NCI-H774 (cell line): ENCODE measurements at regions not wholly inside any gene's neighbourhood (a gene's known extent, or its start where the extent isn't known, plus 50 kb on each side); places are given as distances from the start of the nearest gene placed in this dataset.

Experiments used
- DNase-seq: peaks from one replicate; lab custom pipeline; 2025; lab: John Stamatoyannopoulos, UW

DNA sequence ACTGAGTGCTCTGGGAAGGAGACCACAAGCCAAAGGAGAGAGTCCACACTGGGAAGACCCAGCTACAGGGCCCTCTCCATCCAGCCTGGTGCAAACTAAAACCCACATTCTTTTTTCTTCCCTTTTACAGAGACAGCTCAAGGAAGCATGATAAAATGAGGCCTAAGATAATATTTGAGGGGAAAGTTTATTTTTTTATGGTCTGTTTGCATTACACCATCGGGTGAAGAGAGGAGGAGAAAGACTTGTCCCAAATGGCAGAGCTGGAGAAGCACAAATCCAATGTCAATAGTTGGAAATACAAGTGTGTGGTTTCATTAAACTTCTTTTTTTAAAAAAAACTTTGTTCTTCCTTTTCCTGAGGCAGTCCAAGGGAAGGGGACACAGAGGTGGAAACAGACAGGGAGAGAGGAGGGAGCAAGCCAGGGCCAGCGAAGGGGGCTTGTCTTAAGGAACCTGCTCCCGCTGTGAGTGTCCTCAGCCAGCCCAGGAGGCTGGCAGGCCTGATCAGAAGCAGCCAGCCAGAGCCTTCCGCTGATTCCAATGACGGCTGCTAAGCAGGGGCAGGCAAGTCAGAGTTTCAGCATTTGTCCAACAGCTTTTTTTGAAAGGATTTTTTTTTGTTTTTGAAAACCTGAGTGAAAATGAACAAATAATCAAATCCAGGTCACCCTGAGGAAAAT, 203.8 kb upstream of the SIX2 start:
- DNase-seq = no peak

DNA sequence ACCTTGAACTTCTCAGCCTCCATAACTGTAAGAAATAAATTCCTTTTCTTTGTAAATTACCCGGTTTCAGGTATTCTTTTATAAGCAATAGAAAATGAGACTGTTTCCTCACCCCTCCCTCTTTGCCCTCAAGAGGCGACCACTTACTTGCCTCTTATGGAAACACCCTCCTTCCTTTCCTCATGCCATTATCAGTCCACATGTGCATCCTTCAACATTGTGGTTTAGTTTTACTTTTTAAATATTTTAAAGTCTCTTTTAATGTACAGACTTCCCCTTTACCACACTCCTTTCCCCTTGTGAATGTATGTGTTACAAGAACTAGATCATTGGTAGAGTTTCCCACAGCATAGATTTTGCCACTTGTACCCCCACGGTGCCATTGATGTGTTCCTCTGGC, 202.4 kb upstream of the SIX2 start:
- no peak for DNase-seq

DNA sequence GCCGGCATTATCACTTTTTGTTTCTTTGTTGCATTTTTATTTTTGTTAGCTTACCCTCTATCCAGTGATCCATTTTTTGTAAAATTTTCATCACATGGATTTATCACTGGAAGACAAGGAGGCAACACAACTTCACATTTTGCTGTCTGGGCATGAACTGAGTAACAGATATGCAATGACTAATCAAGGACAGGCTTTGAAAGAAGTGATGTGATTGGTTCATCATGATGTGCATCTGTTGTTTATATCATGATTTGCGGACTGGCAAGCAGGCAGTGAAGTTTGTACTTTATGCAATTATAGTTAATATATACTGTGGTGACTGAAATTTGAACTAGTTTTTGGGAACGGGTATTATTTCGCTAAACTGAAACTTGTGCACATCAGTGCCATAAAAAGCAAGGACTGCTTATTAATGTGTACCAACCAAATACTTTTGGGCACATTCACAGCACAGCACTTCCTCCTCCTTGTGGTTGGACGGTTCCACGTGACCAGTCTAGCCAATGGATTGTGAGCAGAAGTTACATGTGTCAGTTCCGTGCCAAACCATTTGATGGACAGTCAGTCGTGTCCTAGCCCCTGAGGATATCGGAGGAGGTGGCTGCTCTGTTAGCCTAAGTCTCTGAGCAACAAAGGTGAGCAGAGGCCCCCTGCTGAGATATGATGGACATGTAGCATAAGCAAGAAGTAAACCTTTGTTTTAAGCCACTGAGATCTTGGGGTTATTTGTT, 201.4 kb upstream of the SIX2 start:
- no peak for DNase-seq

DNA sequence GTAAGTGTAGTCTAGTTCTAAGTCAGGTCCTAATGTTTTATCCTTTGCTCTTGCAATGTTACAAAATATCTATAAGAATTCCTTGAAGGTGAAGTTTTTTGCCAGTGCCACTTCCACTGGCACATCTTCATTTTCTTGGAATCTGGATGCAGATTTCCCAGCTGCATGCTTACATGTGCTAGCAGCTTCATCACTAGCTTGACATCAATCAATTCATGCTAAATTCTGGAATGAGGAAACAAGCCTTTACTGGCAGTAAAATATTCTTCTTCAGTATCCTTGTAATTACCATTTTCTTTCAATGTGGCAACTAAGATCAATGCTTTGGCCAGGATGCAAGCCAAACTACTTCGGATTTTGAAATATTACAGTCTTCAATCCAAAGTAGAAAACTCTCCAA, 200.6 kb upstream of the SIX2 start:
- DNase-seq = no peak

DNA sequence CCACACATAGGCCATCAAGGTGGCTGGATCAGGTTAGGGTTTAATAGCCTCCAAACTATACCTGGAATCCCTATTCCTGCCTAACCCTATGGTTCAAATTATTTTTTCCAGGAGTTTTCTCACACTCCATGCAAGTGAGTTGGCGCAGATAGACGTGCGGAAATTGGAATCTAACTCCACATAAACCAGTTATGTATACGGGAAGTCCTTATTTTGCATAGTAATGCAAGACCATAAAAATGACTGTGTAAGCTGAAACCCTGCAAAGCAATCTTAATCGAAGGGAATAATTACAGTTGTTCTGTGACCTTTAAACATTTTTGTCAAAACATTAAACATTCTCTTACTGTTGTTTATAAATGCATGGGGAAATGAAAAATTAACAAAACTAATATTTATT, 200.1 kb upstream of the SIX2 start:
- DNase-seq = no peak

DNA sequence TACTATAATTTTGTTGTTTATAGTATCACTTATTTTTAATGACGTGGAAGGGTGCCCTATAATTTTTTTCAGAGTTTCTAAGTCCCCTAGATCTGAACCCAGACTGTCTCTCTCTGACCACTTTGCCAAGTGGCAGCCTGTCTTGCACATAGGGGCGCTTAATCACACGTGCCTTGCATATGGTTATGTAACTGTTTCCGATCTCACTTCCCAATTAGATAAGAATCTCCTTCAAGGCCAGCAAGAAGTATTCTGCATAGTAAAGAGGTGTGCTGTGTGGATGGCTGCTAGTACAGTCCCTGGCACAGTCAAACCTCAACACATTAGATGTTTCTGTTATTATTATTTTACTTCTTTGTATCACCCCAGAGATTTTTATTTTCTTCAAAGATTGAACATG, 197.8 kb upstream of the SIX2 start:
- no peak for DNase-seq

DNA sequence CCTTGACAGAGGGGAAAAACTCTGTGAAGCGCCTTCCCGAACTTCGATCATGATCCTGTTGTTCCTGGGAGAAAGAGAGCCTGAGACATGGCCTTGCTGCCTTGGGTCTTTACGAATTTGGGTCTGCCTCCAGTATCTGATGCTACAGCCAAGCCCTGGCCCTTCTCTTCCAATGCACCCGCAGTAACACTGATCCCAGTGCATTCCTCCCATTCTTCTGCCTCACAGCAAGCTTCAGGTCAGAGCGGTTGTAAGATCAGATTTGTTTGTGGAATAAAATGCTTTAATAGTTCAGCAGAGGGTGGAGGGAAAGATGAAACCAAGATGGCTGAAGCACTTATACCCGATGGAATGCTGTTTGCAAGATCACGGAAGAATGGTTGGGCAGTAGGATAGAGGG, 196.7 kb upstream of the SIX2 start:
- no peak for DNase-seq

DNA sequence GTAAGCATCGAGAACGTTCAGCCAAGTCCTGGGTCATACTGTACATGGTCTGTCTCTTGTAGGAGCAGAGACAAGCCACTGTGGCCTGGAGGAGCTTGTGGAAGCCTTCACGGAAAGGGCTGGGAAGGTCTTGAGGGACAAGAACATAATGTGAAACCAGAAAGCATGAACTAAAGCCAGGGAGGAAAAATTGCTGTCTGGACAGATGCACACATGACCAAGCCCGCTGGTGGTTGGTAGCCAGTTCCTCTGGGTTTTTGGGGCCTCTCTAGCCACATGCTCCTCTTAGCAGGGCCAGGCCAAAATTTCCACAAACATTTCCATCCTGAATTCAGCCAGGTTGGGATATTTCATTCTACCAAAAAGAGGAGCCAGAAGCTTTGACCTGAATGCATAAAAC, 196.2 kb upstream of the SIX2 start:
- DNase-seq = no peak

DNA sequence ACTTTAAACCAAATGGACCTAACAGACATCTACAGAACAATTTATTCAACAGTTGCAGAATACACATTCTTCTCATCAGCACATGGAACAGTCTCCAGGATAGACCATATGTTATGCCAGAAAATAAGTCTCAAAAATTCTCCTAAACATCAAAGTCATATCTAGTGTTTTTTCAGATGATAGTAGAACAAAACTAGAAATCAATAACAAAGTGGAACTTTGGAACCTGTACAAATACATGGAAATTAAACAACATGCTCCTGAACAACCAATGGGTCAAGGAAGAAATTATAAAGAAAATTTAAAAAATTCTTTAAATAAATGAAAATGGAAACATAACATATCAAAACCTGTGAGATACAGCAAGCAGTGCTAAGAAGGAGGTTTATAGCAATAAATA, 194.1 kb upstream of the SIX2 start:
- DNase-seq = no peak

DNA sequence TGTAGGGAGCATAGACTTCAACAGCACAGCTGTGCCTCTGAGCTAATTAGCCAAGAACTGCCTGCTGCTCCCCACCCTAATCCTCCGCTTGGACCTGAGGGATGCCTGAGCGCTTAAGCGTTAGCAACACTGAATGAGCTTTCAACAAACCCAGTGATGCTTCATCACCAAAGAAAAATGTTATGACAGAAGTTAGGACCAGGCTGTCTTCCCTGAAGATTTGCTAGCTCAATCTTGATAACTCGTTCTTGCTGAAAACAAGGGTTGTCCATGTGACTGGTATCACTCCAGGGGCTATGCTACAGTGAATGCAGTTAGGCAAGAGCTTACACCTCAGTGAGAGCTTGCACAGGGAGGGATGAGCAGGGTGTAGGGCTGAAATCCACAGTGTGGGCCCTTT, 190.7 kb upstream of the SIX2 start:
- no peak for DNase-seq

DNA sequence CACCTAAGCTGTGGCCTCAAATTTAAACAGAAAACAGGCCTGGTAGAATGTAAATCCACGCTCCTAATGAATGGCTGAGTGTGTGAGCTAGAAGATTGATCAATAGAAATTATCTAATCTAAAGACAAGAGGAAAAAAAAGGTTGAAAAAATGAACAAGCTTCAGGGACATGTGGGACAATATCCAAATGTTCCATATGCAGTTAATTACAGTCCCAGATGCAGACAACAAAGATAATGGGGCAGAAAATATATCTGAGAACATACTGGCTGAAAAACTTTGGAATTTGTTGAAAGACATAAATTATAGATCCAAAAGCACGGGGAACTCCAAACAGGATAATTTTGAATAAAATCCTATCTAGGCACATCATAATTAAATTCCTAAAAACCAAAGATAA, 186.7 kb upstream of the SIX2 start:
- DNase-seq = no peak

DNA sequence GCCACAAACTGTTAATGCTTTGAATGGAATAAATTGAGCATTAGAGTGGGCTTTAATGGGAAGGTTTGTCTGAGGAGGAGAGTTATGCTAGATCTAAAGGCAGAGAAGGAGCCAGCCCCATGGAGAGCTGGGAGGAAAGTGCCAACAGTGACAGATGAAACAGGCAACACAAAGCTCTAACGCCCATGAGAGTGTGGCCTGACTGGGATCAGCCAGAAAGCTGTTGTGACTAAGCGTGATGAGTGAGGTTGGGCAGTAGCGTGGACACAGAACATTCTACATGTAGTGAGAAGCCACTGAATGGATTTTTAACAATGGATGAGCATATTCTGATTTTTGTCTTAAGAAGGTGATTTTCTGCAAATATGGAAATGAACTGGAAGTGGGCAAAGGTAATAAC, 185.3 kb upstream of the SIX2 start:
- no peak for DNase-seq

DNA sequence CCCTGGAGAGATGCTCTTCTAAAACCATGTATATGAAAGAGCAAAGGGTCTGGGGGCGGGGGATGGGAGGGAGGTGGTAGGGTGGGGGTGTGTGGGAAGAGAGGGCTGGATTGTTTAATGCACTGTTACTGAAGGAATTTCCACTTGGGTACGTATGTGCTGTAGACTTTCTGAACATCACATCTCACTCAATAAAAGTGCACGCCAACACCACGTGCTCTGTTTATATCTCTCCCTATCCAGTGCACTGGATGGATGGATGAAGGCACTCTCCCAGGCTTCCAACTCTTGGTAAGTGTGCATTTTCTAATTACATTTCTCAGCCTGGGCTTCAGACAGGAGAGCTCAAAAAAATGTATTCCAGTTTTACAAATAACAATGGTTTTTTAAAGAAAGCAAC, 184.3 kb upstream of the SIX2 start:
- no peak for DNase-seq

DNA sequence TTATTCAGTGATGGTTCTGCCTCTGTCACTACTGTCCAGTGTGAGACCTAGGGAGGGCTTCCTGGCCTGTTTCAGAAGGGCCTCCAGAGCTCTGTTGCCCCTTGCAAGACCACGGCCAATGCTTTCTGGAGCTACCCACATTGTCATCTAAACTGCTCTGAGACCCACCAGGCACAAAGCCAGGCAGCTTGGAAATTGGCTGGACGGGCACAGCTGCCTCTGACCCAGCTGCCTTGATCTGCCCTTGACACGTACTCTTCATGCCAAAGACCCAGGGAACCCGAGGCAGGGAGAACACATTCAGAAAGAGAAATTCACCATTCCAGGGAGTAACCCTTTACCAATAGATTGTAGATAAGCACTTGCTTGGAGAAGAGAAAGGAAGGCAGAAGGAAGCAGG, 183.7 kb upstream of the SIX2 start:
- DNase-seq = no peak

DNA sequence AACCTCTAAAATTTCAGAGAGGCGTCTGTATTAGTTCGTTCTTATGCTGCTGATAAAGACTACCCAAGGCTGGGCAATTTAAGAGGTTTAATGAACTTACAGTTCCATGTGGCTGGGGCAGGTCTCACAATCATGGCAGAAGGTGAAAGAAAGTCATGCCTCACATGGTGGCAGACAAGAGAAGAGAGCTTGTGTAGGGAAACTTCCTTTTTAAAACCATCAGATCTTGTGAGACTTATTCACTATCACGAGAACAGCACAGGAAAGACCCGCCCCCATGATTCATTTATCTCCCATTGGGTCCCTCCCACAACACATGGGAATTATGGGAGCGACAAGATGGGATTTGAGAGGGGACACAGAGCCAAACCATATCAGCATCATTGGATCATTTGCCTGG, 183.2 kb upstream of the SIX2 start:
- DNase-seq = no peak

DNA sequence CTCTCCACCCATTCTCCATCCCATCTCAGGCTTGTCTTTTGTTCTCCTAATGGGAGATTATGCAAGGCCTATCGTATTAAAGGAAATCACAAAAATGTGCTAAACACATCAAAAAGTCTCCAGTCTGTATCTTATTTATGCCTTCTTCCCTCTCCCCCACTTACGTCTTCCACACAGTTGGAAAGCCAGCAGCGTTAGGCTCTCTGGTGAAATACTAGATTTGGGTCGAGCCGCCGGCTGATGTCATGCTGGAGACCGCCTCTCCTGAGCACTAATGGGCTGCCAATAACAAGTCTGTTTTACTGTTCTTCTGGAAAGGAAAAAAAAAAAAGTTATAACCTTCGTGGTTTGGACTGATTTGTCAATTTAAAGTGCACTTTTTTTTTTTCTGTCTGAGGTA, 182.7 kb upstream of the SIX2 start:
- DNase-seq = no peak

DNA sequence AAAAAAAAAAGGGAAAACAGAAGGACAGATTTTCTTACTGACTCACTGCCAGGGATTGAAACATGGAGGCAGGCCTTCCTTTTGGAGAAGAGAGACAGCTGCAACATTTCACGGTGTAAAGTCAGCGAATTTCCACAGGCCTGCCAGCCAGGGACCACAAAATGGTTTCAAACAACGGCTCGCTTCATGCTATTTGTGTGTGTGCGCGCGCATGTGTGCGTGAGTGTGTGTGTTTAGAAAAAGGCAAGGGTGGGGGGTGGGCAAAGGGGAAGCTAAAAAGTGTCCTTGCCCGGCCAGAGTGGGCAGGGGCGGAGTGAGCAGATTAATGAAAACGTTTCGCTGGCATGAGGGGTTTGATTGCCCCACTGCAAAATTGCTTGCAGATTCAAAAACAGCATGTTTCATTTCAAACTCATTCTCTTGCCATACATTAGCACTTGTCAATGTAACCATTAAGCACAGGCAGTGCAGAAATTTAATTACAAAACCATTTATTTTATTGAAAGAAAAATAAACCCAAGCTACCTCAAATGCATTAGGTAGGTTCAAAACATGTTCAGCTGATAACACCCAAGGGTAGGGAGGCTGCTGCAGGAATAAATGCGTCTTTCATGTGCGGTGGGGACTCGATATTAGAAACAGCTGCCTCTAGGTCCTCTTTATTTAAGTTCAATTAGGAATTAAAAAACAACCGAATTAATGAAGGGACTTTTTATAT, 182.1 kb upstream of the SIX2 start:
- no peak for DNase-seq

DNA sequence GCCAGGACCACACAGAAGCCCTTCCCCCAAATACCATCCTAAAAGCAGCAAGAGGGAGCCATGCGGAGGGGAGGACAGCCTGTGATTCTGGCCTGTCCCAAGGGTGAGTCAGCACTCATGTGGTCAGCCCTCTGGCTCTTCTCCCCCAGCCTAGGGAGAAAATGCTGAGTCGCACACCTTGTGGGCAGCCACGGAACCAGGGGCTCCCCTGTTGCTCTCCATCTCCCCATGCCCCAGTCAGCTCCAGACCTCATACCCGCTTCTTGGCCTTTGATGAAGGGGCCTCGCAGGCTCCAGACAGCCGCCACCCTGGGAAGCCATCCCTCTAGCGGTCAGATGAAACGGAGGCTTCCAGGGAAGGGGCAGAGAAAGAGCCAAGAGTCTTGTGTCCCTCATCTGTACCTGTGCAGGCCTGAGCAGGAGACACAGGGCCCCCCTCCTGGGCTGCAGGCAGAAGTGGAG, 181.3 kb upstream of the SIX2 start:
- no peak for DNase-seq

DNA sequence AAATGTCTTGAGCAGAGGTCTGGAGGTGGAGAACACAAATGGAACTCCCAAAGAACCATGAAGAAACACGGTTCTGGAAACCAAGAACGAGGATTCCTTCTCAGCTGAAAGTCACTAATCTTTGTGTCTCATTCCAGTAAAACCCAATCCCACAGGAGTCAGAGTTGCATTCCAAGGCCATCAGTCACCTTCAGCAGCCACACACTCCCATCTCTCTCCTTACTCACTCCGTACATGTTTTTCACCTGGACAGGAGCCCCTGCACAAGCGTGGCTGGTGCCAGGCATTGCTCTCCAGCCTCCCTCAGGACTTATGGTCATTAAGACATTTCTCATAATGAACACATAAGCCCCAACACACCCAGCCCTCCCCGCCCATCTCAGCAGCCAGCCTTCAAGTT, 175.4 kb upstream of the SIX2 start:
- DNase-seq = no peak

DNA sequence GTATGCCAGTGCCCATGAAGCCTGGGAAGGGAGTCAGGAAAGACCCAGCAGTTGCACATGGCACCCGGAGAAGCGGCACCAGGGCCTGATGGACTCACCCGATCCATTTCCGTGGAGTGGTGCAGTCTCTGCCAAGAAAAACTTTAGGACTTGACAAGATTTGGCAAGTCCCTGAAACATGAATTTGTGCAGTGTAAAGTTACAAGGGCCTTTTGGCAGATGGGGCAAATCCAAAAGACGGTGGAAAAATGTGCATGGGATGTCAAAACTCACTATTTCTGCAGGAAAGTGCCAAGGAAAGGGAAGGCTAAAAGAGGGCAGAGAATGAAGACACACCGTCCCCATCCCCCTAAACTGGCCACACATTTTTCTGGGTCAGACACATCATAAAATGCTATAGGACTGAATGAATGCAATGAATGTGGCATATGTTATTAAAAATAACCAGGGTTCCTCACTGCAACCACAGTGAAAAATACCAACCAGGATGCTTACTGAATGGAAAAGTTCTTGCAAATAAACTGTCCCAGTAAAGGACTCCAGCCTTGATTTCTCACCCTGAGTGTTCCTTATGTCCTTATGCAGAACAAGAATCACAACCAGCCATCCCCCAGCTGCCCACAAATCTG, 173.5 kb upstream of the SIX2 start:
- DNase-seq = no peak

DNA sequence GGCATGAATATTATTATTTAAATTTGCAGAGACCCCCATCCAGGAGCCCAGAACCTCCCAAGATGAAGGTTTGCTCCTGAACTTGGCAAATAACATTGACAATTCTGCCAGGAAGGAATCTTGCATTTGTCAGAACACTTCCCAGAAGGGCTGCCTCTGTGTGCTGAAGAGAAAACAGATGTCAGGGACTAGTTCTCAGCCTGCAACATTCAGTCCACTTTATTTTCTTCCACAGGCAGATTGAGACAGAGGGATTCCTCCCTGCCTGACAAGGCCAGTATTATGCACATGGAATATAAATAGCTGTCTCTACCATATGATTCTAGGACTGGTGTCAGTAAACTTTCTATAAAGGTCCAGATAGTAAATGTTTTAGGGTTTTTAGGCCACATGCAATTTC, 171.5 kb upstream of the SIX2 start:
- no peak for DNase-seq

DNA sequence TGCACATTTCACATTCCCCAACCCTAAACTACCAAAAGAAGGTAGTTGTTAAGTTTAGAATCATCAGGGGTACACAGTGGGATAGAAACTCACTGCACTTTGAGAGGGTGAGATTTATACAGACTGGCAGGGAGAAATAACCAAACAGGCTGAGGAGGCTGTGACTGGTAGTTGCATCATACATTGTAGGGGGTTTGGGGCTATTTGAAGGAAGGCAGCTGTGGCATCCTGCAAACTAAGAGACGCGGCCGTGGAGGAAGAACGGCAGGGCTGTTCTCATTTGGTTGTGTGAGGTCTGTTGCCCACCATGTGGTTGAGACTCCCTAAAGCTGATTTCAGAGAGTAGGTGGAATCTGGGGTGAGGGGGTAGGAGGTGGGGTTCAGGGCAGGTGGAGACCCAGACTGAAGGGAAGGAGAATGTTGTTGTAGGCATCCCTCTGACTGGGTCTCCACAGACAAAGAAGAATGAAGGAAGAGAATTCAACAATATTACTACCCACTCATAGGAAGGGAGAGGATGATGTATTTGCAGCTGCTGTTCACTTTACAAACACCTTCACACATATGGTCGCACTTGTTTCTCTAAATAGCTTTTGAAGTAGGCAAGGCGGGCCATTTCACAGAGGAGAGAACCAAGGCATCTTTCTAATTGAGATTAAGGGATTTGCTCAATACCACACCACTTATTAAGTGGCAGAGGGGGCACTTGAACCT, 170.9 kb upstream of the SIX2 start:
- no peak for DNase-seq
